ENCODE measurements at regions not wholly inside any gene's neighbourhood (a gene's known extent, or its start where the extent isn't known, plus 50 kb on each side); places are given as distances from the start of the nearest gene placed in this dataset.
A peak's percentile ranks its signal among the peaks of the same experiment; 100 is the strongest.

DNA sequence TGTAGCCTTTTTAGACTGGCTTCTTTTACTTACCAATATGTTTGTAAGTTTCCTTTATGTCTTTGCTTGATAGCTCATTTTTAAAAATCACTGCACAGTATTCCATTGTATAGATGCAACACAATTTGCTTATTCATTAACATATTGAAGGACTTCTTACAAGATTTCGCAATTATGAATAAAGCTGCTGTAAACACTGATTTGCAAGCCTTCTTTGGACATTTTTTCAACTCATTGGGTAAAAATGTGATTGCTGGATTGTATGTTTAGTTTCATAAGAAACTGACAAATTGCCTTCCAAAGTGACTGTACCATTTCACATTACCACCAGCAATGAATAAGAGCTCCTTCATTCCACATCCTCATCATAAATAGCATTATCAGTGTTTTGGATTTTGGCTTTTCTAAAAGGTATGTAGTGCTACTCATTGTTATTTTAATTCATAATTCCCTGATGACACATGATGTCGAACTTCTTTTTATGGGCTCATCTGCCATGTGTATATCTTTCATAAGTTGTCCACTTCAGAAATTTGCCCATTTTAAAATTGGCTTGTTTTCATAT is 80.7 kb downstream of the TFAP2B start:
- ChIA-PET POLR2A (no interaction called here), CTCF (ENCODE audit: low intra/inter-chr PET ratio, low total read pairs) (no interaction called here)
- H3K27me3 ChIP-seq (ENCODE audit: control insufficient read depth in 1 of 2, insufficient read depth in 2 of 2, low read length in 2 of 2) = no peaks in the 10 kb centered on the region
- 1% methylated on average over 2 of the region's 2 CpGs for WGBS (ENCODE audit: low lambda C conversion rate)
- TF ChIP-seq CEBPB (IDR thresholded peaks at IDR 0.05; ENCODE audit: borderline replicate concordance, low read depth, low read length) (peak; percentile 50), NKX3-1 (CRISPR knock-in tag; IDR thresholded peaks at IDR 0.05) (no peak)
- H4K20me1 ChIP-seq (ENCODE audit: insufficient read depth, low read length) = no peaks in the 10 kb centered on the region
- ATAC-seq (no peak), DNase-seq (ENCODE audit: low spot score) (no peak), FAIRE-seq (no peak)
- H3K4me1 ChIP-seq (ENCODE audit: insufficient read depth, low read length) = no peaks in the 10 kb centered on the region
- H3K4me2 ChIP-seq (ENCODE audit: low read depth, low read length) = no peak overlapping the region
- no peaks in the 10 kb centered on the region for H3K36me3 ChIP-seq (replicated peaks in 1 of 2; ENCODE audit: control insufficient read depth in 1 of 2, insufficient read depth in 2 of 2, low read length in 2 of 2)
- no peaks in the 10 kb centered on the region for H3K9me3 ChIP-seq (ENCODE audit: low read length)
- H3K27ac ChIP-seq (ENCODE audit: extremely low read length, insufficient read depth, low read length) = no peak overlapping the region
- intact Hi-C loops (cut with micrococcal nuclease; ENCODE audit: unreplicated experiment) = no loop called here
- no TSS peak for BruUV-seq (replicated peaks)
- H3K79me2 ChIP-seq (ENCODE audit: insufficient read depth, low read length) = no peaks in the 10 kb centered on the region
- H3K9ac ChIP-seq (ENCODE audit: insufficient read depth, low read depth, low read length) = no peak overlapping the region
- in situ Hi-C loops (cut with HindIII; ENCODE audit: extremely low pct_ligation_motif_present, low pct_unique_long_range_greater_than_20kb) = no loop called here
- H3K4me3 ChIP-seq (replicated peaks in 1 of 3; ENCODE audit: insufficient read depth in 1 of 3, low read depth in 2 of 3, low read length in 3 of 3) = no peak overlapping the region
- H2AFZ ChIP-seq (ENCODE audit: low read length) = no peak overlapping the region

- Histone ChIP-seq H3K36me3 (replicated peaks in 1 of 2; ENCODE audit: control insufficient read depth in 1 of 2, insufficient read depth in 2 of 2, low read length in 2 of 2) (no peaks in the 10 kb centered on the region), H3K4me1 (ENCODE audit: insufficient read depth, low read length) (no peaks in the 10 kb centered on the region), H3K79me2 (ENCODE audit: insufficient read depth, low read length) (no peaks in the 10 kb centered on the region), H3K27me3 (ENCODE audit: control insufficient read depth in 1 of 2, insufficient read depth in 2 of 2, low read length in 2 of 2) (no peaks in the 10 kb centered on the region), H3K27ac (ENCODE audit: extremely low read length, insufficient read depth, low read length) (no peak overlapping the region), H3K9ac (ENCODE audit: insufficient read depth, low read depth, low read length) (no peak overlapping the region), H3K9me3 (ENCODE audit: low read length) (no peaks in the 10 kb centered on the region), H4K20me1 (ENCODE audit: insufficient read depth, low read length) (no peaks in the 10 kb centered on the region), H3K4me2 (ENCODE audit: low read depth, low read length) (no peak overlapping the region), H2AFZ (ENCODE audit: low read length) (no peak overlapping the region), H3K4me3 (replicated peaks in 1 of 3; ENCODE audit: insufficient read depth in 1 of 3, low read depth in 2 of 3, low read length in 3 of 3) (no peak overlapping the region)
- intact Hi-C loops (cut with micrococcal nuclease; ENCODE audit: unreplicated experiment) (no loop called here), in situ Hi-C loops (cut with HindIII; ENCODE audit: extremely low pct_ligation_motif_present, low pct_unique_long_range_greater_than_20kb) (no loop called here)
- TF ChIP-seq HNRNPK (IDR thresholded peaks at IDR 0.05; ENCODE audit: low read depth, low read length, poor library complexity, severe bottlenecking) (peak; percentile 80), PCBP1 (IDR thresholded peaks at IDR 0.05; ENCODE audit: borderline replicate concordance, low read depth, low read length) (0 out of 2 replicates have a peak, but pooled peaks have one; percentile 27), NONO (IDR thresholded peaks at IDR 0.05) (no peak), NONO (CRISPR knock-in tag; conservative IDR thresholded peaks at IDR 0.05) (no peak)
- no TSS peak for BruUV-seq (replicated peaks)
- ATAC-seq (no peak), DNase-seq (ENCODE audit: low spot score) (no peak), FAIRE-seq (no peak)
- ChIA-PET CTCF (ENCODE audit: low intra/inter-chr PET ratio, low total read pairs) (no interaction called here), POLR2A (no interaction called here)
Observed at GRCh38 chr6:50902260-50902659, 83.6 kb downstream of the TFAP2B start.
